Stimulated activated CD8-positive, alpha-beta memory T cell treated with anti-CD3 and anti-CD28 coated beads, Interleukin-15, amount 100 ng/mL, for 48 hours (primary cell): ENCODE measurements at regions not wholly inside any gene's neighbourhood (a gene's known extent, or its start where the extent isn't known, plus 50 kb on each side); places are given as distances from the start of the nearest gene placed in this dataset.
"Not testable (repeated sequence)": the region's sequence is repeated elsewhere in the genome, so short reads cannot be mapped to it uniquely, and the experiment has no call there.

Source experiments
- DNase-seq, 2 donors: peaks; one replicate each; pipeline ENCODE4 v3.0.0-alpha.2; 2020; ENCODE audit warnings: low read depth in 2 of 2

DNA sequence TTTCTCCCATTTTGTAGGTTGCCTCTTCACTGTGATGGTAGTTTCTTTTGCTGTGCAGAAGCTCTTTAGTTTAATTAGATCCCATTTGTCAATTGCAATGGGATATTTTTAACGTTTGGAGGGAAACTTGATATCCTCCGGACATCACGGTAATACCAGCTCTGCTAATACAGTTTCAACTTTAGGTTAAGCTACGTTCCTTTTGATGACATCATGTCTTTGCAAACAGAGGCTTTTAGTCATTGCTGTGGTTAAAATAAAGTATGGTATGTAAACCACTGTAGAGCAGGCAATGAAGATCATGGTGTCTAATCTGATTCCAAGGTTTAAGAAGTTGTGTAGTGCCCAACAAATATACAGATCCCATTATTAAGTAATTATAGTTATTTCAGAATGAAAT lies 168.0 kb upstream of the CHD6 start:
- no peak for DNase-seq

DNA sequence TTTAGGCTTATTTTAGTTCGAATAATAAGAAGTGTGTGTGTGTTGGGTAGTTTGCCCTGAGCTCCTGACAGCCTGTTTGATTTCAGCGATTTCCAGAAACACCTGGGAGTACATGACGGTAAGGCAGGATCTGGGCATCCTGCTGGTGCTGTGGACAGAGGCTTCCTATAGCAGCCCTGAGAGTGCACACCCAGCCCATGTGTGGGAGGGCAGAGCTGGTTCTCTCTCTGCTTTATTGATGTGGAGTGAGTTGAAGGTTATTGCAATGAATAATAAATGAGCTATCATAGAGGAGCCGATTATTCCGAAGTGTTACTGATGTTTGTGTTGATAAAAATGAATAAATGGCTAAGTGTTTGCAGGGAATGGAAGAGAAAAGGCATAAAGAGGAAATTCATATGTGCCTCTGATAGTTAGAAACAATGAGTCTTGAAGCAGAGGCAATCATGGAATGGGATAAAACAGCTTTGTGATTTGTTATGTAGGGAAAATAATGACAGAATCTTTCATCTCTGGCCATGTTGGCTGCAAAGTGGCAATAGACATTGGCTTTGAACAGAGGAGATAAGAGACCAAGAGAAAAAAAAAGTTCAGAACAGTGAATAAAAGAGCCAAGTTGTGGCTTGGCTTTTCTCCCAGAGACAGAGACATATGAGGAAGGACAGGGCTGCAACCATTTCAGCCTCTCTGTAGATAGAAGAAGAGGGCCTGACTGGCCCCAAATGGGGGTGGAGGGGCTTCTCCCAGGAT lies 166.2 kb upstream of the CHD6 start:
- no peak for DNase-seq

DNA sequence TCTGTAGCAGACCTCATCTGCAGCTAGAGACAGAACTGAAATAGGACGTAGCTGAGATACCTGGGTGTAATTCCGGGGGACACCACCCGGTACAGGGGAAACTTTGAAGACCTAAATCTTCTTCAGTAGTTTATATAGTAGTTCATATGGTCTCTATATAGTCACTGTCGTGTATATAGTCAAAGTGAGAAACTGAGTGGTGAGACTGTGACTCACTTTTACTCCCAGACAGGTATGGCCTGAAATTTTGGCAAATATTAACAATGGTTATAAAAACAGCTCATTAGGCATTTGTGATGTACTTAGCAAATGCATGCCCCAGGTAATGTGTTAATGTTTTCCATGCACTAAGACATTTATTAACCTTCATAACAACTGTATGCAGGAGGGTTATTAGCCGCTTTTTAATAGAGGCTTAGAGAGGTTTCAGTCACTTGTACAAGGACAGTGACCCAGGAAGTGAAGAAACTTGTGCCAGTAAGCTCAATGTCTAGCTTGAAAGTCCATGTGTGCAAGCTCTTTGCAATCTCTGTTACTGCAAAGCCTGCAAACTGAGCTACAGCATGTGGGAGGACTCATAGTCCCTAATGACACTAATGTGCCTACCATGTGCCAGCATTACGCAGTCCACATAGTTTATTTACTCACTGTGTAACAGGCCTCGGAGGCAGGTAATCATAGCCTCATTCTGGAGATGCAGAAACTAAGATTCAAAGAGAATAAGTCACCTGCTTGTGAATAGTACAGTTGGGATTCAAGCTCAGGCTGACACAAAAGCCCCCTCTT lies 165.4 kb upstream of the CHD6 start:
- DNase-seq: no peak

DNA sequence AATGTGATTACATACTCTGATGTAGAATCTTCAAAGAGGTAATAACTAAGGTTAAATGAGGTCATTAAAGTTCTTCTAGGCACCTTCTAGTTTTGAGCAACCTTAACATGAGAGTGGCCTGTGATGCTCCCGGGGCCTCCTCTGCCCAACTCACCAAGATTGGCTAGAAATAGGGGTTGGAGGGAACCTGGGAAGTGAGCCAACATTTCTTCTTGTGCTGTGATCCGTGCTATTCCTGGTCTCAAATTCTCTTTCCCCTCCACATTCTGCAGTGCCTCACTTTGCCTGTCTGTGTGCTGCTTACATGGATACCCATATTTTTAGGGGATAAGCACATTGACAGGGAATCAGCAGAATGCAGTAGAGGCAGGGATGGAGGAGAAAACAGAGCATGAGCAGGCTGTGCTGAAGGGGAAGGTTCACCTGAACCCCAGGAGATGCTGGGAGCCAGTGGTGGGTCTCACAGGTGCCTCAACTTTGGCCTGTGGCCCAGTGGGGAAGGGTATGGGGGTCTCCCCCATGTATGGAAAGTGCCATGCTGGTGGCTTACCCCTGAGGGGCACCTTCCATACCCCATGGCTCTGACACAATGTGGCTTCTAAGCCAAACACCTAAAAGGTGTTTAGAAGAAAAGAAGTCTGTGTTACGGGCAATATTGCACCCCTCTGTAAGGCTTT lies 164.7 kb upstream of the CHD6 start:
- DNase-seq: no peak

DNA sequence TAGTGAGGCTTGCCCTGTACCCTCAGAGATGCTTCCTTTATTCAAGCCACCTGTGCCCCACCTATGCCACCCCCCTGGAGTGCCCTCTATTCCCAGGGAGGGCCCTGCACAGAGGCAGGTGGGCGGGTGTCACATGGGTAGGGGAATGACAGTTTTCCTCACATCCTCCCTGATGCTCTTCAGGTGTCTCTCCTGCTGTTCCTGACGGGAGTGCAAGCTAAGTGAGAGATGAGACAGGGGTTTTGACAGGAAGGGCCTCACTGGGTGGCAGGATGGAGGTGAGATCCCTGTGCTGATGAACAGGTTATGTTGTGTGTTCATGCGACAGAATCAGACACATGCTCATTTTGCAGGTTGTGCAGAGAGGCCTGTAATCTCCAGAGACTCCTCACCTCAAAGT lies 164.1 kb upstream of the CHD6 start:
- DNase-seq: no peak

DNA sequence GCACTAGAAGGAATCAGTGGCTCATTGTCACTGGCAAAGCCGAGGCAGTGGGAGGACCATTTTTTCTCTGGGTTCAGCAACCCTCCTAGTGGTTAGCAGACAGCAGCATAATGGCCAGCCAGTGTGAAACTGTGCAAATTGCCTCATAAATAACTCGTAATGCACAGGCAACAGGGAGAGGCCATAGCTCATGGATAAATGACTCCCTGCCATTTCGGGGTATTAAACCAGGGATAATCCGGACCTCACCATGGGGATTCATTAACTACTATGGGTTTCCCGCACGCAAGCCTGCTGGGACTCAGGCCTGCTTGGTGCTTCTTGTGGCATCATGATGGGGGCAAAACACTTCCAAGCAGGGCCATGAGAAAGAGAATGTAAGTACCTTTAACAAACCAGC lies 158.2 kb upstream of the CHD6 start:
- no peak for DNase-seq

DNA sequence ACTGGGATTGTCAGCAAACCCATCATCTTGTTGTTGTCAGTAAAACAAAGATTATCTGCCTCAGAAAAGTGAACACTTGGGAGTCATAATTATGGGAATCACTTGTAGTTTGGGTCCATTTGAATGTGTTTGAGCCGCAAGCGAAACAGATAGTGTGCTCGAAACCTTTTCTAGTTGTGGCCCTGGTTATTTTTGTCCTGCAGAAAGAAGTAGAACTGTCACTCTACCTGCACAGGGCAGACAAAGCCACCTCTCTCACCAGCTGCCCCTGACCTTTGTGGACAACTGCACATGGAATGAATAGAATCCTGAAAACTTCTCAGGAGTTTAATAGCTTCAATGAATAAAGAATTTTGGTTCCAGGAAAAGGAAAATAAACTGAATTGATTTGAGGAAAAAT lies 156.1 kb upstream of the CHD6 start:
- DNase-seq: no peak

DNA sequence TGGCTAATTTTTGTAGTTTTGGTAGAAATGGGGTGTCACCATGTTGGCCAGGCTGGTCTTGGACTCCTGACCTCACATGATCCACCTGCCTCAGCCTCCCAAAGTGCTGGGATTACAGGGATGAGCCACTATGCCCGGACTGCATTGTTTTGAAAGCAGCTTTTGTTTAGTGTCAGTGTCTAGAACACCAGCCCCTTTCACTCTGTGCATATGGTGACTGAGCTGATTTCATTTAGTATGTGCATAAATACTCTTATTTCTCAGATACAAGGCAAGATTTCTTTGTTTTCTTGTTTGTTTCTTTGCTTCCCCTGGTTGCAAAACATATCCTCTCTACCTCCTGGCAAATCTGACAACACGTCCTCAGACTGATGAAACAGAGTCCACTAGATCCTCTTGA lies 152.8 kb upstream of the CHD6 start:
- DNase-seq: no peak

DNA sequence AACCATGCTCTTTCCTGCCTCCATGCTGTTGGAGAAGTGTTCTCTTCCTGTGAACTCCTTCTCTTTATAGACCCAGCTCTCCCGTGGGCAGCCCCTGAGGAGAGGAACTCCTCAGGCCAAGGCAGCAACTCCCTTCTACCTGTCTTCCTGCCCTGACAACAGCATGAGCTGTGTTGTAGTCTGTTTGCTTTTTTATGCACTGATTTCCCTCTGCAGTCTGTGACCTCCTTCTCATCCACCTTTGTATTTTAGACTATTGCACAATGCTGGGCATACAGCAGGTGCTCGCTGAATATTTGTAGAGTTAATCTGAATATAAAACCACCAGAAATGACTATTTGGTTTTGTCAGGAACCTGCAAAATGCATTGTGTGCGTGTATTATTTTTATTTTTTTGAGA lies 152.2 kb upstream of the CHD6 start:
- DNase-seq: no peak

DNA sequence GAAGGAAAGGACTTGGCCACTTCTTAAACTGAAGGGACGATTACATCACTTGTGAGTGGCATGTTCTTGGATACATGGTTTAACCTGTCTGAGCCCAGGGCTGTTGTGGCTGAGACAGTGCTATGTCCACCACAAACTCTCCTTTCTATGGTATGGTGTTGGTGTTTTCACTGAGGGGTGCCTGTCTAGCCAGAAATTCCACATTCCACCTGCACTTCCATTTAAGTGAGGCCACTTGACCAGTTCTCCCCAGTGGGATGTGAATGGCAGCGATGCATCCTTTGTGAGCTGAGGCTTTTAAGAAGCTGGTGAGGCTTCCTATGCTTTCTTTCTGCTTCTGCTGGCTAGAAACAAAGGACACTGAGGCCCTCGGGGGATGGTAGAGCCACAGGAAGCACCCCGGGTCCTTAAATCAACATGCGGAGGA lies 151.4 kb upstream of the CHD6 start:
- no peak for DNase-seq

DNA sequence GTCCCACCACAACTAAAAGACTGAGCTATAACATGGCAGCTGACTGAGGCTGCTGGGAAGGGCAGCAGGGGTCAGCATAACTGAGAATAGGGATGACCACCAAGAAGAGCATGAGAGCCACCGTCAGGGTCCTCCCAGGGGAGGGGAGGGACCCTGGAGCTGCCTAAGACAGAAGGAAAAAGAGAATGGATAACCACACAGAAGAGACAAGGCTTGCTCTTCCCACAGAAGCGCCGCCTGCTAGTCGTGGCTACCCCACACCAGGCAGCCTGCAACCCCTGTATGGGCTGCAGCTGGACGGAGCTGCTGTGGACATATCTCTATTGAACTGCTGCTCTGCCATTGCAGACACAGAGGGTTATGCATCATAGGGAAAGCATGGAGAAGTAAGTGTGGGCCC lies 132.0 kb upstream of the CHD6 start:
- DNase-seq: no peak

DNA sequence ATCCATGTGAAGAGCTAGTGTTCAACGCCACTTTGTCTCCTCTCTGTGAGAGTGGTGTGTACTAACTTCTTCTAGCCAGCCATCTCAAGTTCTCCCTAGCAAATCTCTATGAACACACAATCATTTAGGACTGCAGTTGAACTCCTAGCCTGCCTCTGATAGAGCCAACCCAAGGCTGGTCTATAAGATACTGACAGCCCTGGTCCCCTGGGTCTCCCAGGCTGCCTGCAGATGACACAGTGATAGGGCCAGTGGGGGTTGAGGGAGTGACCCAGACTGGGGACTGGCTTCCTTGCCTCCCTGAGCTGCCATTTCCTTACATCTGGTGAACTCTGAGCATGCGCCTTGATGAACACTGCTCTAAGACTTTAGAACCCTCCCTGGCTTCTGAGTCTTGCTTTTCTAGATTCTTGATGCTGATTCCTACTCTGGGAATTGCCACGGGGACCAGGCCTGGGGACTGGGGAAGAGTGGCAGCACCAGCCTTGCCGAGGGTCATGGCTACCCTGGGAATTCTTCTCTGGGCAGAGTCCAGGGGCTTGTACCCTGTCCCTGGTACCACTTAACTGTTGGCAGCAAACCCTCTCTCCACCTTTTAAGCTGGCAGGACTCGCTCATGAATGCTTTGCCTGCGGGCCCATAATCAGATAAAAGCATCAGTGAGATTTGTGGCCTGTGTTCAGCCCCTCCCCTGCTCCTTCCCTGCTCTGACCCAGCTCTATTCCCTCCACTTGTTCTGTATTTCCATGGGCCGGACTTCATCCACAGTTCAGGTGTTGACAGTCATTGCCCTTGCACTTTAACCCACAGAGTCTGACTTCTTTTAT lies 130.8 kb upstream of the CHD6 start:
- no peak for DNase-seq

DNA sequence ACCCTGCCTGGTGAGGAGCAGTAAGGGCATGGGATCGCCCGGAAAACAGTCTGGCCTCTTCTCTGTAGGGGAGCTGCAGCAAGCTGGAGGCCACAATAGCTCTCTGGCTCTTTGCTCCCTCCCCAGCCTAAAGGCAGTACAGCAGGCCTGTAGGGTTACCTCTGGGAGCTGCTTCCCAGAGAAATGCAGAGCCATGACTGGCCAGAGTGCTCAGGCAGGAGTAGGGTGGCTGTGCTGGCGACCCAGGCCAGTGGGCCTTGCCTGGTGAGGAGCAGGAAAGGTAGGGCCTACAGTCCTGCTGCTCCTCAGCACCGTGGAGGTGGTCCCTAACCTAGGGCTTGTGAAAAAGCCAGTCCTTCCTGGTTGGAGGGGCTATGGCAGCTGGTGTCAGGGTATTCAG lies 129.9 kb upstream of the CHD6 start:
- DNase-seq: no peak

DNA sequence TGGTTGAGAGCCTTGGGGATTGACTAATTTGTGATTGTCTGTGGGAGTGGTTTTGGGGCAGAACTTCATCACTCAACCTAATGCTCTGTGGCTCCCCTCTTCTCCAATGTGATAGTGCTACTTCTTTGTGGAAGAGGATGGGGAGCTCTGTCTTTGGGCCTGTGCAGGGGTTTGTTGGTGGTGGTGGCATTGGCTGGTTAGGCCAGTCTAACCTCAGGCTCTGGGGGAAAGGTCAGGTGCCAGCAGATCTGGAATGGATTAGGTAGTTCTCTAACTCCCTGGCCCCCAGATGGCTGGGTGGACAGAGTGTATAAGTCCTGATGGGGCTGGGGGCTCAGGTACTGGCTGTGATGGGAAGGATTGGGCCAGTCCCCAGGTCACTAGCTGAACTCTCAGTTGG lies 129.0 kb upstream of the CHD6 start:
- DNase-seq: no peak

DNA sequence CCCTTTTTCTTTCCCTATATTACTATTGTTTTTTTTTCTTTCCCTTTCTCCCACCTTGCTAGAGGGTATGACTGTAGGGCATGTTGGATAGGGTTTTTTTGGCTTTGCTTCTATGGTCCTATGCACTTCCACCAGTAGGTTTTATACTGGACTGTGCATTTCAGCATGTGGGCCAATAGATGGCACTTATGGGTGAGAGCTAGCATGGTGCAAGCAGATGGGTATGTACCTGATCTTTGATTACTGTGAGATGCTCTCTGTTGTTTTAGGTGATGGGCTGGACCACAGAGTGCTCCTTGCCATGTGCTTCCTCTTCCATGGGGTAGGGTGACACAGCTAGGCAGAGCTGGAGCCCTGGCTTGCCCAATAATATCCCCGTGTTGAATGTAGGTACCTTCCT lies 128.5 kb upstream of the CHD6 start:
- no peak for DNase-seq

DNA sequence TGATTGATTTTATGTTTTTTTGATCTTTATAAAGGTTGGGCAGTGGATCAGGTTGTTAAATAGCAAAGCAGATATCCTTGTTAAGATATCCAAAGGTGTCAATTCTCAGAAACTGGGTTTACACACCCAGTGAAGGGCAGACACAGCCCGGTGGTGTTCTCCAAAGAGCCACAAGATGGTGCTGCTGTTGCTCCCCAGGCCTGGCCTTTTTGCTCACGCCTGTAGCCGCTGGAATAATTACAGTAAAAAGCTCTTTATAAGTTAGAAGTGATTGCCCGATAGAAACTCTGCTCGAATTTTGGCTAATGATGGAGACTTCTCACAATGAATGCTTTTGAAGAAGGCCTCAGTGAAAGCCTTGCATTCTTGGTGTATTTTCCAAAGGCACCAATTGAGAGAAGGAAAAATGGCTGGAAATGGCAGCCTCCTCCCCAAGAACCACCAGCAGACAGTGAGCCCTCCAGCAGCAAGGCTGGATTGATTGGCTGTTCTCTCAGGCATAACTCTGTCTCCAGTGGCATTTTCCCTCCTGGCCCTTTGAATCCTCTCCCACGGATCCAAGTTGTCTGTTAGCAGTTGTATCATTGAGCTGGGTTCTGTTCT lies 120.5 kb upstream of the CHD6 start:
- DNase-seq: peak; percentile 8 to 13

DNA sequence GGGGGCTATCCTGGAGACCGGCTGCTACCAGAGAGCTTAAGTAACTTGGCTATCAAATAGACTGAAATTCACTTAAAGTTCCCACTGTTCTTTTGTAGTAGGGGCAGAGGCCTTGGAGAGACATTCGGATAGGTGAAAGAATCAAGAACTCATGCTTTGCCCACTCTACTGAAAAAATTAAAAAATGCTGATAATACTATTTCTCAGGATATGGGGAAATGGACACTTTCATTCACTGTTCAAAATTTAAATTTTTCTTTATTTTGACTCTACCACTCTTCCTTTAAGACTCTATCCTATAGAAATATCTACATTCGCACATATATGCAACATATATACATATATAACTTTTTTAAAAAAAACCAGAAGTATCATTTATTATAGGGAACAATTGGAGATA lies 117.8 kb upstream of the CHD6 start:
- no peak for DNase-seq

DNA sequence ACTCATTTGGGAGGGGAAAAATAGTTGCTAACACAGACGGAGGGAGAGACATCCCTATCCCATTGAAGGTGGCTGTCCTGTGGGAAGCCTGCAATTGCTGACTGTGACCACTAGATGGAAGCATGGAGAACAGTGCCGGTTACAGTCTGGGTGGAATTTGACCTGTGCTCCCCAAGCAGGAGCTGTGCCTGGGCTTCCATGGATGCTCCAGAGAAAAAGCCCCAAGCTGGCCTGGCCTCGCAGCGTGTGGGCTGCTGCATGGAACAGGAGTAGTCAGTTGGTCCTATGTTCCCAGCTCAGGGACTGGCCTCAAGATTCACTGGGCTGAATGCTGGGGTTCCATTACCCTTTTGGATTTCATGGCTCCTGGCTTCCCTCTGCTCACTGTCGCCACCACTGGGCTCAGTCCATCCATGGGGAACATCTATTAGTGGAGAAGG lies 116.3 kb upstream of the CHD6 start:
- peak; percentile 1 for DNase-seq

DNA sequence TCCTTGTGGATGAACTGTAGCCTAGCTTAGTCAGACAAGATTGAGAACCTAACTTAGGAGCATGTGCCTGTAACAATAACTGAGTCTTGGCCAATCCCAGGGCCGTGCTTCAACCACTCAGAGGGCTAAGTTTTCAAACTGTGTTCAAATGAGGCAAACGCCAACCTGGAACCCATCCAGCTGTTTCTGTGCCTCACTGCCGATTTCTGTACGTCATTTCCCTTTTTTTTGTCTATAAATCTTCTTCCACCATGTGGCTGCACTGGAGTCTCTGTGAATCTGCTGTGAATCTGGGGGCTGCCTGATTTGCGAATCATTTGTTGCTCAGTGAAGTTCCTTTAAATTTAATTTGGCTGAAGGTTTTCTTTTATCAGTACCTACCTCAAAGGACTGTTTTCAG lies 115.0 kb upstream of the CHD6 start:
- no peak for DNase-seq

DNA sequence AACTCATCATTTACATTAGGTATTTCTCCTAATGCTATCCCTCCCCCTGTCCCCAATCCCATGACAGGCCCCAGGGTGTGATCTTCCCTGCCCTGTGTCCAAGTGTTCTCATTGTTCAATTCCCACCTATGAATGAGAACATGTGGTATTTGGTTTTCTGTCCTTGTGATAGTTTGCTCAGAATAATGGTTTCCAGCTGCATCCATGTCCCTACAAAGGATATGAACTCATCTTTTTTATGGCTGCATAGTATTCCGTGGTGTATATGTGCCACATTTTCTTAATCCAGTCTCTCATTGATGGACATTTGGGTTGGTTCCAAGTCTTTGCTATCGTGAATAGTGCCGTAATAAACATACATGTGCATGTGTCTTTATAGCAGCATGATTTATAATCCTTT lies 113.0 kb upstream of the CHD6 start:
- not testable (repeated sequence) for DNase-seq

DNA sequence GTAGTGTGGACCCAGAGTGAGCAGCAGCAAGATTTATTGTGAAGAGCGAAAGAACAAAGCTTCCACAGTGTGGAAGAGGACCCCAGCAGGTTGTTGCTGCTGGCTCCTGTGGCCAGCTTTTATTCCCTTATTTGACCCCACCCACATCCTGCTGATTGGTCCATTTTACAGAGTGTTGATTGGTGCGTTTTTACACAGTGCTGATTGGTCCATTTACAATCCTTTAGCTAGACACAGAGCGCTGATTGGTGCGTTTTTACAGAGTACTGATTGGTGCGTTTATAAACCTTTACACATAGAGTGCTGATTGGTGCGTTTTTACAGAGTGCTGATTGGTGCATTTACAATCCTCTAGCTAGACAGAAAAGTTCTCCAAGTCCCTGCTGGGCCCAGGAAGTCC lies 109.5 kb upstream of the CHD6 start:
- not testable (repeated sequence) for DNase-seq

DNA sequence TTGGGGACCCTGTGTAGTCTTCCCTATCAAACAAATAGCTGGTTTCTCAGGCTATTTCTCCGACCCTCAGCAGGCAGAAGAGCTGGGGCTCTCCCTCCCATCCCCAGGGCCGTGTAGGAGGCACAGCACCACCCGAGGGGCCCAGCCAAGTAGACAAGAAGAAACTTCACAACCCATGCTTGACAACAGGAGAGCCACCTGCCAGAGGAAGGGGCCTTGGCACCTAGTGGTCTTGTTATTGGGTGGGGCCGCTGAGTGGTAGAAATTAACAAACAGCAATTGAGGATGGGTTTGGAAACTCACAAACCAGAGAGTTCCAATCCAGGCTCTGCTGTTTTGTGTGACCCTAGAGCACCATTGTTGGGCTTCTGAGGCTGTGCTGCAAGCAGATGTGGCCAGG lies 108.5 kb upstream of the CHD6 start:
- no peak for DNase-seq
